OCI-LY1 (cell line): ENCODE measurements at regions not wholly inside any gene's neighbourhood (a gene's known extent, or its start where the extent isn't known, plus 50 kb on each side); places are given as distances from the start of the nearest gene placed in this dataset.
A peak's percentile ranks its signal among the peaks of the same experiment; 100 is the strongest.

Source experiments
- H2AFZ ChIP-seq: fragments of 200-600 bp; sonication (generic), shearing (Covaris generic); 2 replicates; pipeline ENCODE4 v1.6.0; 2014; ENCODE audit warnings: antibody characterized with exemption, mild to moderate bottlenecking, low read length
- H3F3A ChIP-seq: fragments of 200-600 bp; sonication (generic), shearing (Covaris generic); 2 replicates; pipeline ENCODE4 v1.6.0; 2014; ENCODE audit warnings: mild to moderate bottlenecking, antibody characterized with exemption, low read length, moderate library complexity; ENCODE audit not compliant: insufficient read depth
- H3K27ac ChIP-seq: fragments of 200-600 bp; sonication (generic); 2 replicates; pipeline ENCODE4 v1.5.1; 2014; ENCODE audit warnings: low read length, mixed run types, mild to moderate bottlenecking, low read depth; ENCODE audit not compliant: poor library complexity, severe bottlenecking
- H3K27me3 ChIP-seq: fragments of 200-600 bp; sonication (generic); 2 replicates; pipeline ENCODE4 v1.6.0; 2014; ENCODE audit warnings: antibody characterized with exemption, mild to moderate bottlenecking, low read length, moderate library complexity; ENCODE audit not compliant: insufficient read depth
- H3K36me3 ChIP-seq: fragments of 200-600 bp; sonication (generic); 2 replicates; pipeline ENCODE4 v1.6.1; 2014; ENCODE audit warnings: mild to moderate bottlenecking, antibody characterized with exemption, low read length, moderate library complexity, mixed read lengths; ENCODE audit not compliant: insufficient read depth
- H3K4me1 ChIP-seq: fragments of 200-600 bp; sonication (generic); 2 replicates; pipeline ENCODE4 v1.5.1; 2014; ENCODE audit warnings: mild to moderate bottlenecking, low read length, moderate library complexity; ENCODE audit not compliant: insufficient read depth, severe bottlenecking
- H3K4me2 ChIP-seq: fragments of 200-600 bp; sonication (generic), shearing (Covaris generic); 2 replicates; pipeline ENCODE4 v1.6.1; 2014; ENCODE audit warnings: low read length
- H3K4me3 ChIP-seq: fragments of 200-600 bp; sonication (generic); 2 replicates; pipeline ENCODE4 v1.5.1; 2014; ENCODE audit warnings: low read length, low read depth, mild to moderate bottlenecking, mixed read lengths; ENCODE audit not compliant: poor library complexity, severe bottlenecking
- H3K79me2 ChIP-seq: fragments of 200-600 bp; shearing (Covaris generic); 2 replicates; pipeline ENCODE4 v1.6.1; 2016; ENCODE audit warnings: mixed run types, low read length, mixed read lengths; ENCODE audit not compliant: insufficient read depth
- H3K9ac ChIP-seq: fragments of 200-600 bp; sonication (generic), shearing (Covaris generic); 2 replicates; pipeline ENCODE4 v1.6.1; 2014; ENCODE audit warnings: mild to moderate bottlenecking, low read length, mixed read lengths
- H3K9me2 ChIP-seq: fragments of 200-600 bp; sonication (generic), shearing (Covaris generic); 2 replicates; pipeline ENCODE4 v1.6.1; 2014; ENCODE audit warnings: low read depth, mild to moderate bottlenecking, low read length, mixed read lengths
- H3K9me3 ChIP-seq: fragments of 200-600 bp; shearing (Covaris generic); 2 replicates; pipeline ENCODE4 v1.6.1; 2014; ENCODE audit warnings: low read length, mixed read lengths
- H4K20me1 ChIP-seq: fragments of 200-600 bp; sonication (generic), shearing (Covaris generic); 2 replicates; pipeline ENCODE4 v1.6.0; 2016; ENCODE audit warnings: mild to moderate bottlenecking, low read length; ENCODE audit not compliant: insufficient read depth
- CTCF ChIP-seq: fragments of 200-600 bp; sonication (generic), shearing (Covaris generic); IDR thresholded peaks from 2 replicates; pipeline ENCODE4 v1.5.1; 2017; ENCODE audit warnings: mild to moderate bottlenecking, antibody characterized with exemption, low read length, moderate library complexity, mixed read lengths
- EZH2 ChIP-seq: fragments of 200-600 bp; sonication (generic), shearing (Covaris generic); IDR thresholded peaks from 2 replicates; pipeline ENCODE4 v1.8.0; 2017; ENCODE audit warnings: borderline replicate concordance, mixed run types, mild to moderate bottlenecking, antibody characterized with exemption, low read length, moderate library complexity, mixed read lengths

GRCh38 chr4:54428940-54429339, 199.8 kb downstream of the PDGFRA start:
- H3K4me3 ChIP-seq: no peak overlapping the region
- H3K9ac ChIP-seq: no peak overlapping the region
- no peaks in the 10 kb centered on the region for H3K79me2 ChIP-seq
- H3F3A ChIP-seq: no peaks in the 10 kb centered on the region
- H3K4me2 ChIP-seq: no peak overlapping the region
- H3K36me3 ChIP-seq: no peaks in the 10 kb centered on the region
- no peak for TF ChIP-seq CTCF
- no peak for TF ChIP-seq EZH2
- H4K20me1 ChIP-seq: no peaks in the 10 kb centered on the region
- H2AFZ ChIP-seq: no peak overlapping the region
- H3K4me1 ChIP-seq: no peaks in the 10 kb centered on the region
- no peaks in the 10 kb centered on the region for H3K9me2 ChIP-seq
- H3K27me3 ChIP-seq: no peaks in the 10 kb centered on the region
- H3K27ac ChIP-seq: no peak overlapping the region
- no peaks in the 10 kb centered on the region for H3K9me3 ChIP-seq

- TF ChIP-seq EZH2 (no peak), CTCF (peak; percentile 55)
- Histone ChIP-seq H3K9me2 (no peaks in the 10 kb centered on the region), H3K9ac (no peak overlapping the region)
Measured at GRCh38 chr4:54433686-54434085, 204.6 kb downstream of the PDGFRA start.

GRCh38 chr4:54439831-54440243, 210.7 kb downstream of the PDGFRA start:
- Histone ChIP-seq H3F3A (no peaks in the 10 kb centered on the region), H3K27ac (no peak overlapping the region), H4K20me1 (no peaks in the 10 kb centered on the region), H3K4me3 (no peak overlapping the region), H3K9me2 (no peaks in the 10 kb centered on the region), H3K4me2 (no peak overlapping the region), H3K4me1 (no peaks in the 10 kb centered on the region), H3K27me3 (peaks cover 4% of the 10 kb centered on the region), H3K79me2 (no peaks in the 10 kb centered on the region), H2AFZ (no peak overlapping the region), H3K9ac (no peak overlapping the region), H3K9me3 (no peaks in the 10 kb centered on the region), H3K36me3 (no peaks in the 10 kb centered on the region)
- TF ChIP-seq EZH2 (no peak), CTCF (no peak)

More at GRCh38 chr4:54433686-54434085, 204.6 kb downstream of the PDGFRA start:
- no peak overlapping the region for H3K4me2 ChIP-seq
- H3K36me3 ChIP-seq: no peaks in the 10 kb centered on the region
- H3F3A ChIP-seq: no peaks in the 10 kb centered on the region
- H4K20me1 ChIP-seq: no peaks in the 10 kb centered on the region
- no peaks in the 10 kb centered on the region for H3K27me3 ChIP-seq
- H3K4me3 ChIP-seq: no peak overlapping the region
- H3K27ac ChIP-seq: no peak overlapping the region
- H3K9me3 ChIP-seq: no peaks in the 10 kb centered on the region
- no peaks in the 10 kb centered on the region for H3K79me2 ChIP-seq
- H3K4me1 ChIP-seq: no peaks in the 10 kb centered on the region
- H2AFZ ChIP-seq: no peak overlapping the region
